Renal cortical epithelial cell (primary cell): ENCODE measurements at regions not wholly inside any gene's neighbourhood (a gene's known extent, or its start where the extent isn't known, plus 50 kb on each side); places are given as distances from the start of the nearest gene placed in this dataset.

ENCODE experiments used
- DNase-seq: peaks from one replicate; pipeline ENCODE4 v3.0.0-alpha.2; 2011; ENCODE audit warnings: low read depth

DNA sequence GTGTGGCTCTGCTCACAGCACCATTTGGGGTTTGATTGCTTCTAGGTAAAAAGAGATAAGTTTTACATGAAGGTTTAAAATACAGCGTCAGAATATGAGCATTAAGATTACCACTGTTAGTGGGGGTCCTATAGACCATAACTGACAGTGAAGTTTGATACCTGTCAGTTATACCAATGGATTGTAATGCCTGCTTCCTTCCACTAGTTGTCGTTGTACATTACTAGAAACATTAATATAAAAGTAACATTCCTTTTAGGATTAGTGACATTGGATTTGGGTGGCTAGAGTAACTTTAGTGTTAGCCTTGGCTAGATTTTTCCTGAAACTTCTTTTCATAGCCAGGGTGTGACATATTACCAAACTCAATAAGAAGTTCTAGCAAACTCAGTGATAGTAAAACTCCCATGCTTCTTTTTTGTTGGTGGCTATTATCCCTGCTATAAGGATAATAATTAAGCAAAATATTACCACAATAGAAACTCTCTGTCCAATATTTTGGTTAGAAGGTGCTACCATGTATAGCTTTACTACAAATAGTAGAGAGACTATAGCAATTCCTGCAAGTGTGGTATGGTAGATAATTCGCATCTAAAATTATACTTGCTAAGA is 57.1 kb downstream of the FAM181B start:
- no peak for DNase-seq

DNA sequence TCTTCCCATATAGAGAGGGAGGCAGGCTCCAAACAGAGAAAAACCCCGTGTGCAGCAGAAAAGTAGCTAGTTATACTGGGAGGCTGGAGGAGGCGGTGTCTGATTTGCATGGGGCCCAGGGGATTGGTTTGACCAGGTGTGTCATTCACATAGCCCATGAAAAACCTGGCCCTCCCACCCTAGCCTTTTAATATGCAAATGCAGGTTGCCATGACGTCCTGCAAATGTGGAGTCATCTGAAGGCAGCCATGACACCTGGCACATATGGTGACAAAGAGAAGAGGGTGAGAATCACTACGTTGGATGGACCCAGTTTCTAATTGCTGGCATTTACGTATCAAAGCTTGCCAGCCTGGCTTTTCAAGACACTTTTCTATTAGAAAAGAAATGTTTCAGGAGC is 57.8 kb downstream of the FAM181B start:
- no peak for DNase-seq

DNA sequence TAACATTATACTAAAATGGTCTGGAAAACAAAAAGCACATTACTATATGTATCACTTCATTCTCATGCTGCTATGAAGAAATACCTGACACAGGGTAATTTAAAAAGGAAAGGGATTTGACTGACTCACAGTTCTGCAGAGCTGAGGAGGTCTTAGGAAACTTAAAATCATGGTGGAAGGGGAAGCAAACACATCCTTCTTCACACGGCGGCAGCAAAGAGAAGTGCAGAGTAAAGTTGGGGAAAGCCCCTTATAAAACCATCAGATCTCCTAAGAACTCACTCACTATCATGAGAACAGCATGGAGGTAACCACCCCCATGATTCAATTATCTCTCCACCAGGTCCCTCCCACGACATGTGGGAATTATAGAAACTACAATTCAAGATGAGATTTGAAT is 60.0 kb downstream of the FAM181B start:
- no peak for DNase-seq

DNA sequence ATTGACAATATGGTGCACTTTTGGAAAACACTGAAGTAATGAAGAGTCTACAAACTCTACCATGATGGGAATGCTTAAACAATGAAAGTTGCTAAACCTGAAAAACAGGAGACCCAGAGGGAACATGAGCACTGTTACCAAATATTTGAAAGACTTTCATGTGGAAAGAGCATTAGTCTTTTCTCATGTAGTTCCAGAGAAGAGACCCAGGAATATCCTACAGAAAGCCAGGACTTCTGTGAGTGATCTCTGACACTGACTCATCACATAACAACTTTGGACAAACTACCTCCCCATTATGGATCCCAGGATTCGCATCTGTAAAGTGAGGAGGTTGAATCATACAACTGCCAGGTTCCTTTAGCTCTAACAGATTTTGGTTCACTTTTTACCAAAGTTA is 62.2 kb downstream of the FAM181B start:
- DNase-seq = no peak

DNA sequence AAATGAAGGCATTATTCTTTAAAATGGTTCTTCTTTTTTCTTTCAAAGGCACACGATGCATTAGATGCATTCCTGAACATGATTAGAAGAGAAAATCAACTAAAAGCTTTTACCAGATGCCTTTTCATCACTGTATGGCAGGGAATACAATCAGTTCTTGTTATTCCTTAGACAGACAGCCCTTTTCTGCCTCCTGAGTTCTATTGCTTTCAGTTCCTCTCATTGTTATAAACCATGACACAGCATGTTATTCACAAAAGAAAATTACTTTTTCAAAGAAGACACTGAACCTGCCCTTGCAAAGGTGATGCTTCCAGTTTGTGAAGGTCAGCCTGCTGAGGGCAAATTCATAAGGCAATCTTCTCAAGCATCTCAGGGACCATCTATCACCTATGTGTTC is 70.1 kb downstream of the FAM181B start:
- DNase-seq = no peak

DNA sequence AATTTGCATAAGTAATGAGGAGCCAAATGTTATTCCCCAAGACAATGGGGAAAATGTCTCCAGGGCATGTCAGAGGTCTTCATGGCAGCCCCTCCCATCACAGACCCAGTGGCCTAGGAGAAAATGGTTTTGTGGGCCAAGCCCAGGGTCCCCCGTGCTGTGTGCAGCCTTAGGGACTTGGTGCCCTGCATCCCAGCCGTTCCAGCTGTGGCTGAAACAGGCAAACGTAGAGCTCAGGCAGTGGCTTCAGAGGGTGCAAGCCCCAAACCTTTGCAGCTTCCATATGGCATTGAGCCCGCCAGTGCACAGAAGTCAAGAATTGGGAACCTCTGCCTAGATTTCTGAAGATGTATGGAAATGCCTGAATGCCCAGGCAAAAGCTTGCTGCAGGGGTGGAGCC is 79.9 kb downstream of the FAM181B start:
- no peak for DNase-seq

DNA sequence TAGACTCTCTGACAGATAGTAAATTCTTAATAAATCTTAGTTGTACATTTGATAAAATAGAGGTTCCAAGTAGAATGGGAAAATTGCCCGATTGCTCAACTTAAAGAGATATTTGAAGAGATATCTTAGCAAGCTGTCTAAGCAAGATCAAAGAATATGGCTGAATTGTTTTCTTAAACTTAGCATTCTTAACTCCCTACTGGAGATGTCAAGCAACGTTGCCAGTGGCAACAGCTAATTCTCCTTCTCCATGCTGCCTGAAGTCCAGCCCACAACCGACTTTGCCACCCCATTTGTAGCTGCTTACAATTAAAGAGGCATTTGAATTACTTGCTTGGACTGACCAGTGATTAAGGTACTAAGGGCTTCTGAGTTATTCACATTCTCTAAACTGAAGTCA is 94.4 kb downstream of the FAM181B start:
- DNase-seq = no peak

DNA sequence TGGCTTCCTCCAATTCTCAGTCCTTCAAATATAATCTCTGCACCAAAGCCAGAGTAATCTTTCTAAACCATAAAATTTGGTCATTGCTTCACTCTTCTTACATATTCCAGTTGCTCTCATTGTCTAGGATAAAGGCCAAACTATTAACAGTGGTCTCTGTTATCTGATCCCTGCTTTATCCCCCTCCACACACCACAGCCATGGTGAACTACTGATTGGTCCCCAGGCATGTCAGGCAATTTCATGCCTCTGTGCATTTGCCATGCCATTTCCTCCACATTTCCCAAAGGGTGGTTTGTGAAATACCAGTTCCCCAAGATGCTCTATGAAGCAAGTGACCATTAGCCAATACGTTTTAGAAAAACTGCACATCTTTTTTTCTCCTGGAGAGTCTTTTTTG is 97.0 kb downstream of the FAM181B start:
- DNase-seq = peak; percentile 4

DNA sequence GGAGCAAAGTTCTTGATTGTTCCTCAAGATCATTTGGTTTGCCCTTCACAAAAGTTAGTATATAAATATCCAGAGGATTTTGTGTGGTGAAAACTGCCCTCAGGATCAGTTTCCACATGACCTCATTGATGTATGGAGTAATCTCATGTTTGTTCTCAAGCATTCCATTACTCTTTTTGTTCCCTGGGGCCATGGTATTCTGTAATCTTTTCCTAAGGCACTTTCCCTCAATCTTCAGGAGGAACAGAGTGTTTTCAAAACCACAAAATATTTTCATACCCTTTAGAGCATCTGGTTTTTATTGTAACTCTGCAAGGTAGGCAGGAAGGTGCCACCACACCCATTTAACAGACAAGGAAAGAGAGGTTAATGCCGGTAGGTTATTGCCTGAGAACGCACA is 99.6 kb downstream of the FAM181B start:
- DNase-seq = peak; percentile 1

DNA sequence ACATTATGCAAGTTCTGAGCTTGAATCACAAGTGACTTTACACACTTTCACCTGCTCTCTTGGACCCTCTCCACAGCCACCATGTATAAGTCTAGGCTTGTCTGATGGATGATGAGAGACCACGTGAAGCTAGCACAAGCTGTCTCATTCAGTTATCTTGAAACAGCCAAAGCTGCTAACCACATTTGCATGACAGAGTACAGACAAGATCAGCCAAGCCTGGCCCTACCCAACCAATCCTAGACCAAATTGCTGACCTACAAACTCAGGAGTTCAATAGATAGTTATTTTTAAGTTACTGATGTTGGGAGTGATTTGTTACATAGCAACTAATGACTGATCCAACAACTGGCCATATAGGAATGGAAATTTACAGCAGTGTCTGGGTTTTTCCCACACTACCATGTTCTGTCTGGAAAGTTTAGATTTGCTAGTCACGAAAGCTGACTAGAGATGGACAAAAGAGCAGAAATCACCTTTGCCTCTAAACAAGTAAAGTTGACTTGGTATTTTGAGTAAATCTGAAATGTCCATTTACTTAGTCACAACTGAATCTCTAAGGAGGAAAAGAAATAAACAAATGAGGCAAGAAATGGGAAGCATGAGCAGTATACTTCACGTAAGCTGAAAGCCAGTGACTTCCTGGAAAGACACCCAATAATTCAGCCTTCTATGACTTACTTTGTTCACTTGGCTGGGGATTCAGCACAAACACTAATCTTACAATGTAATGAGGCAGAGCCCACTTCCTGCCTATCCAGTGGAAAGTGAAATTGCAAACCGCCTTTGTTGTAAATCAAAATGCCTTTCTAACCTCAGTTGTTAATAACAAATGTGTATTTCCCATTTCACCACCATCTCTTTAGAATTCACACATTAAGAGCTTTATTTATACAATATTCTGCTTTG is 101.7 kb downstream of the FAM181B start:
- peak; percentile 76 for DNase-seq

DNA sequence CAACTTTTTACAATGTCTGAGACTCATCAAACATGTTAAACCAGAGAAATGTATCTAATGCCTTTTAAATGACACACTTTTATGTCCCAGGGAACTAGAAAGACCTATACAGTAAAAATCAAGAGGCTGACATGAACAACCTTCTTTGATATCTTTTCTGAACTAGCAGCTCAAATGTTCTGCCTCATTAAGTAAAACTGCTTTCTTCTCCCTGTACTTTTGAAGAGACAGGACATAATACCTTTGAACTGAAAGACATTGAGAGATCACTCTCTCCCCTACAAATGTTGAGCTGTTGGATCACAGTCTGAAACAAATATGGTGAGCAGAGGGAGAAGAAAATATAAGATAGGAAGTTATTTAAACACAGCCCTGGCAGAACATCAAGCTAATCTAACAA is 123.0 kb downstream of the FAM181B start:
- no peak for DNase-seq

DNA sequence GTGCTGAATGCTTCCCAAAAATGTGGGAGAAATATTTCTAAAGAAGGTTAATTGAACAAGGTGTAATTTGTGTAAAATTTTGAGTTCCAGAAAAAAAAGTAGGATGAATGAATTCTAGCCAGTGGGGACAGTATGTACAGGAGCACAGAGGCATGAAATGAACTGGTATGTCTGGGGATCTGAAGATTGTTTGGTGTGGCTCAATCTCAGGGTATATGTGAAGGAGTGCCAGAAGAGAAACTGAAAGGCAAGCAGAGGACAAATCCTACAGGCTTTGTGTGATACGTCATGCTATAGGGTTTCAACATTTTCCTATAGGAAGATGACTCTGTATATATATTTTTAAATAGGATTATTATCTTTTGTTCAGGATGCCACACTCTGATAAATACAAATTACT is 126.9 kb downstream of the FAM181B start:
- no peak for DNase-seq

DNA sequence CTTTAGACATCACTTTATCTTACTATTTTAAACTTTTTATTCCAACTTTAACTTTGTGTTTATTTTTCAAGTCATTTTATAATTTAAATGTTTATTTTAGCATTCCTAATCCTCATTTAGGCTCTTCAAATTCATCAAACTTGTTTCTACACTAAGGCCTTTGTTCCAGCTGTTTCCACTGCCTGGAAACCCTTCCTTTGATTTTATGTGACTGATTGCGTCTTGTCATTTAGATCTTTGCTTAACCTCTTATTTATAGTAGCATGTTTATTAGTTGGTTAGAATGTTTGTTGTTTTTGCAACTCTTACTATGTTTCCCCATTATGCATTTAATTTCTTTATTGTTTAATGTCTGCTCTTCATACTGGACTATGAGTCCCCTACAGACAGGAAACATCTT is 132.0 kb downstream of the FAM181B start:
- DNase-seq = no peak

DNA sequence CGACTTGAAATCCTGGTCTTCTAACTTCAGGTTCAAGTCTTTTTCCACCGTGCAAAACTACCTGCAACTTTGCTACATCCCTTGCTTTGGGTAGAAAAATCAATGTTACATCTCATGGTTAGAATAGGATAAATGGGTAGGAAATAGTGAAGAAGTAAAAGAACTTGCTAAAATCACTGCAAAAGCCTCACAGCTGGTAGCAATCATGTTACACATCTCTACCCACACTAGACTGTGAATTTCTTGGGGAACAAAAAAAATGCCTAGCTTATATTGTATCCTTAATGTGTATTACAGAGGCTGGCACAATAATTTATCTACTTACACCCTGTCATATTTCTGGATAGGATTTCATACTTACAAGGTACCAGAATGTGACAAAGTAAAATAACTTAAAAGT is 133.8 kb downstream of the FAM181B start:
- DNase-seq = no peak

DNA sequence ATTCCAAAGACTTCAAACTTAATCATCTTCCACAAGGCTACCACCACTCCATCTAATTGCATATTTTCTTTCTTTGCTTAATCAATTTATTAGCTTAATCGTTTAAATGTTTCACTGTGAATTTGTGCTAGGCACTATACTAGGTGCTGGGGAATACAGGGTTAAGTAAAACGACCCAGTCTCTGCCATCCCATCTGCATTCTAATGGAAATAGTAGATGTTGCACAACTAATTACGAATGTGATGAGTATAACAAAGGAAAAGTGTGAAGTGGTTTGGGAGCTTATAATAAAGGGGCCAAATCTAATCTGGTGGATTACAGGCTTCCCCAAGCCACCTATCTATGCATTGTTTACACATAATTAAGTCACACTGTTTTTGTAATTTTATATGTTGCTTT is 147.1 kb downstream of the FAM181B start:
- DNase-seq = no peak

DNA sequence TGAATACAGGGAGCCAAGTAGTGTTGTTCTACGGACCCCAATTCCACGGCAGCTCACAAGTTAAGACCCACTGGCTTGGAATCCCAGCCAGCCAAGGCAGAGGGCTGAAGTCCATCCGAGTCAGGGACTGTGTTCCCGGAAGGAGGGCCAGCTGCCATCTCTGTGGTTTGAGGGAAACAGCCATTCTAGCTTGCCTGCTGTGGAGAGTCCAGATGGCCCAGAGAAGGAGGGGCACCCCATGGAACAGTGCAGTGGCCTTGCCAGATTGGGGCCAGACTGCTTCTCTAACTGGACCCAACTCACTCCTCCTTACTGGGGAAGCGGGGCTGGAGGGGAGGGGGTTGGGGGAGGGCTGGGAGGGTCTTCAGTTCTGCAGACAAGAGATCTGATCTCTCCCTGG is 156.4 kb downstream of the FAM181B start:
- DNase-seq = no peak

DNA sequence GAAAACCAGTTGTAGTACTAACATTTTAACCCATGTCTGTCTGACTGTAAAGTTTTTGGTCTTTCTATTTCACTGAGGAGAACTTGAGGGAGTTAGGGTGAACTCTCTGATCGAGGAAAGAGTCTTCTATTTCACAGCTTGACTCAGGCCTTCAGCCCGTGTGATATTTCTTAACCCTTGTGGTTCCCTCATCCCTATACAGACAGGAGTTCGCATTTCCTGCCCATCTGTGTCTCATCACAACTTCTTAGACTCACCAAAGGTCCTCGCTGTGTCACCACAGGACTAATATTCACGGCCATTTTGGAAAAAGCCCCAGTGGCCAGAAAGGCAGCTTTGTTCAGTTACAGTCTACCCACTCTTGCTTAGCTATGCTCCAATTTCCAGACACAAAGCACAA is 172.8 kb downstream of the FAM181B start:
- no peak for DNase-seq

DNA sequence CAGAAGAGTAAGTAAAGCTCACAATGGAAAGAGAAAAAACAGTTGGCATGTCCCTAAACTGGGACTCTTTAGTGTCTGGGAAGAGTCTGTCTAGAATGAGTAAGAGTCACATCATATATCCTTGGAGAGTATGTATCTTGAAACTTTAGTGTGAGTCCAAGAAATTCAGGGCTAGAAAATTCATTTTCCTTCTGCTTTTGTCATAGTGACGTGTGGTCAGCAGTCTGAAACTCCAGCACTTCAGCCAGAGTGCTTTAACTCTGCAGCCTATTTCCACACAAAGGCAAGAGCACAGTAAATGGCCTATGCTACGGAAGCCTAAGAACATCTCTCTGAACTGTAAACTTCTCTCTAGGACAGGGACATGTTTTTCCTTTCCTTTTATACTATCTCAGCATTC is 174.1 kb downstream of the FAM181B start:
- DNase-seq = no peak

DNA sequence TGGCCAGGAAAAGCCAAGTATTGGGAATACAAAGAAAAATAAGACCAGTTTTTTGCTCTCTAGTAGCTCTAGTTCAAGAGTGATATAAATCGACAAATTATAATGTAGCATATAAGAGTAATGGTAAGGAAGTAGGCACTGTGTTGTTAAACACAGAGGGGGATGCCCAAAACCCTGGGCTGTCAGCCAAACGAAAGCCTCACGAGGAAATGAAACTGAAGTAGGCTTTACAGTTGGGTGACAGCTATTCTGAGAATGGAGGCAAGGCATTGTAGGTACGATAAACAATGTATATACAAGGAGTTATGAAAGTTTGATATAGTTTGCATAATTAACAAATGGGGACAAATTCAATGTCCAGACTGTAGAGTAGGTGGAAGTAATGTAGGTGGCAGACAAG is 176.4 kb downstream of the FAM181B start:
- DNase-seq = no peak

DNA sequence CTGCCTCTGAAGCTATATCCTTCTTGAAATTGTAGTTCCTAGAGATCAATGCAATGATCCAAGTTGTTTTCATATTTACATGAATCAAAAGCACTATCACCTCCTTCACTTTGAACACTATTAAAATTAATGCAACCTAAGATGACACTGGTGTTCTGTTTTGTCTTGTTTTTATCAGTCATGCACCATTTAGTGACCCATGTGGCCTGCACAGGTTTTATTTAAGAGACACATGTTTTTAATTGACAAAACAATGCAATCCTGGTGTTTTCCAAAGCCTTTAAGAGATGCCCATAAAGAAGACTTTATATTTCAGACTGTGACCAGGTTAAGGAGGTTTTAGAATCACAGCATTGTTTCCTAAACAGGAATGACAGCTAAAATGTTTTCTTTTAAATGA is 177.5 kb downstream of the FAM181B start:
- DNase-seq = no peak

DNA sequence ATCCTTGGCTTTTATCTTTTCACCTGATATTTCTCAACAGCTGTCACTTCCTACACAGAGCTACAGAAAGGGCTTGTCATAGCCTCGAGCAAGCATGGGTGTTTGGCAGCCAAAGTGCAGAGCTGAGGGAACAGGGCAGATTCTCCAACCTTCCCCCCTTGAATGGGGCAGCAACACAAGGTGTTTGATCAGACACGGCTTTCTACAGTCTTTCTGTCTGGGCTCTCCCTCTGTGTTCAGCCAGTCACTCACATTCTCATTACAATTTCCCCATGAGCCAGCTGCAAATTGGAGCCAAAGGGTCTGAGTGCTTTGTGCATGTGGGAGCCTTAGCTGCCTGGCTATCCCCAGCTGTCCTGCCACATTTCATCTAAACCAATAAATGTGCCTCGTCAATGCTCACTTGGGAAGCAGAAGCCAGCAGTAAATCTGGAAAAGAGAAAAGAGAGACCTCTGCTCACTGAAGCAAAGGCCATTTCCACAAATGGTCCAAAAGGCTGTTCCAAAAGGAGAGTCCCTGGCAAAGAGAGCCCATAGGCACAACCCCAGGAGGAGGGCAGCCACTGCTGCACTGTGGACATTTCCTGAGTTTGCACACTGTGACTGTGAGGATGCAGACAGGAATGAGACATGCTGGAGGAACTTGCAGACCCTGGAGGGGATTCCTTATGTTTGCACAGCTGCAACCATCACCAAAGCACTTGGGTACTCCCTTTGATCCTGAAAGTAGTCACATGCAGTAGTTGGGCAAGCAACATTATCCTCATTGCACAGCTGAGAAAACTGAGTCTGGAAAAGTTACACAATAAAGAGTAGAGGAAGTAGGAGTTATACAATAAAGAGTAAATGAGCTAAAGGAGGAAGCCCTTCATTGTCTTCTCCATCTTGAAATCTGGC is 186.8 kb downstream of the FAM181B start:
- DNase-seq = no peak

DNA sequence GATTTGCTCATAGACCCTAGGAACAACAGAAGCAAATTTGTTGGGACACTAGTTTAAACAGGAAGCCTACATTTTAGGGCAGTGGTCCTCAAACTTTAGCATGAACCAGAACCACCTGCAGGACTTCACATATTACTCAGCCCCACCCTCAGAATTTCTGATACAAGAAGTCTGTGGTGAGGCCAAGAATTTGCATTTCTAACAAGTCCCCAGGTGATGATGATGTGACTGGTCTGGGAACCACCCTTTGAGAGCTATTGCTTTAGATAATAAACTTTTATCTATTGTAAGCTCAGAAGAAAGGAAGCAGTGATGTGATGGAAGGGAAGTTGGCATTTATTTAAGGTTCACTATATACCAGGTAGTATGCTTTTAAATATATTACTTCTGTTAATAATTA is 194.0 kb downstream of the FAM181B start:
- DNase-seq = no peak

DNA sequence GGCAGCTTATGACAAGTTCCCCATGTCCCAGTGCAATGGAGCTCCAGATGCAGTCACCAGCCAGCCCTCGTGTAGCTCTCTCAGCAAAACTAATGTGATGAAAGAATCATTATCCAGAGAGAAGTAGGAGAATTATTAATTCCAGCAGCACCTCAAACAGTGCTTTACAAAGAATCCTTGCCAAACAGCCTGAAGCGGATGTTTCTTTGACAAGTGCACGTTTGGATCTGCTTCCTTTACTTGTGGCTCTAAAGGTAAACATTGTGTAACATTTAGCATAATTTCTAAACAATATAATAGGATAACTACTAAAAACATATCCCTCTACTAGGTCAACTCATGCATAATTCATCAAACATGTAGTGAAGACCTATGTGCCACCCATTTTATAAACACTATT is 197.0 kb downstream of the FAM181B start:
- no peak for DNase-seq
